Liver (tissue), 3 donors: ENCODE measurements at regions not wholly inside any gene's neighbourhood (a gene's known extent, or its start where the extent isn't known, plus 50 kb on each side); places are given as distances from the start of the nearest gene placed in this dataset.

ENCODE experiments used
- FOXA1 ChIP-seq: IDR thresholded peaks from 2 replicates; pipeline ENCODE4 v1.6.1; 2016; ENCODE audit warnings: antibody characterized with exemption
- GABPA ChIP-seq, 2 donors: IDR thresholded peaks in 1 of 2; conservative IDR thresholded peaks in 1 of 2; 2 replicates each; pipeline ENCODE4 v1.6.1; 2016; ENCODE audit warnings: antibody characterized with exemption in 2 of 2, mild to moderate bottlenecking in 1 of 2, moderate library complexity in 1 of 2
- JUND ChIP-seq, 2 donors: IDR thresholded peaks; 2 replicates each; pipeline ENCODE4 v1.6.1; 2016; ENCODE audit warnings: antibody characterized with exemption in 2 of 2
- RAD21 ChIP-seq, 2 donors: IDR thresholded peaks; 2 replicates each; pipeline ENCODE4 v1.6.1; 2016; ENCODE audit warnings: antibody characterized with exemption in 2 of 2, mild to moderate bottlenecking in 2 of 2
- RXRA ChIP-seq, 2 donors: IDR thresholded peaks; 2 replicates each; pipeline ENCODE4 v1.6.1; 2017 to 2018; ENCODE audit warnings: antibody characterized with exemption in 2 of 2, mild to moderate bottlenecking in 1 of 2
- SP1 ChIP-seq: IDR thresholded peaks from 2 replicates; pipeline ENCODE4 v1.6.1; 2018; ENCODE audit warnings: antibody characterized with exemption, mild to moderate bottlenecking
- TAF1 ChIP-seq: conservative IDR thresholded peaks from 2 replicates; pipeline ENCODE4 v1.6.1; 2016; ENCODE audit warnings: antibody characterized with exemption, mild to moderate bottlenecking
- TF ChIP-seq, protein P1 (sequence below): fragments of 150-350 bp; IDR thresholded peaks from 2 replicates; pipeline ENCODE4 v1.5.1; 2017; ENCODE audit warnings: improper control_type of control experiment, low read depth, low read length; ENCODE audit not compliant: missing input control
- TF ChIP-seq, protein P2 (sequence below): IDR thresholded peaks from 2 replicates; pipeline ENCODE4 v1.6.1; 2016; ENCODE audit warnings: antibody characterized with exemption
- donor health status: healthy.
- donor health status: healthy.

- TF ChIP-seq, protein P1, sequence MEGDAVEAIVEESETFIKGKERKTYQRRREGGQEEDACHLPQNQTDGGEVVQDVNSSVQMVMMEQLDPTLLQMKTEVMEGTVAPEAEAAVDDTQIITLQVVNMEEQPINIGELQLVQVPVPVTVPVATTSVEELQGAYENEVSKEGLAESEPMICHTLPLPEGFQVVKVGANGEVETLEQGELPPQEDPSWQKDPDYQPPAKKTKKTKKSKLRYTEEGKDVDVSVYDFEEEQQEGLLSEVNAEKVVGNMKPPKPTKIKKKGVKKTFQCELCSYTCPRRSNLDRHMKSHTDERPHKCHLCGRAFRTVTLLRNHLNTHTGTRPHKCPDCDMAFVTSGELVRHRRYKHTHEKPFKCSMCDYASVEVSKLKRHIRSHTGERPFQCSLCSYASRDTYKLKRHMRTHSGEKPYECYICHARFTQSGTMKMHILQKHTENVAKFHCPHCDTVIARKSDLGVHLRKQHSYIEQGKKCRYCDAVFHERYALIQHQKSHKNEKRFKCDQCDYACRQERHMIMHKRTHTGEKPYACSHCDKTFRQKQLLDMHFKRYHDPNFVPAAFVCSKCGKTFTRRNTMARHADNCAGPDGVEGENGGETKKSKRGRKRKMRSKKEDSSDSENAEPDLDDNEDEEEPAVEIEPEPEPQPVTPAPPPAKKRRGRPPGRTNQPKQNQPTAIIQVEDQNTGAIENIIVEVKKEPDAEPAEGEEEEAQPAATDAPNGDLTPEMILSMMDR, result no peak
- TF ChIP-seq TAF1 (no peak), JUND (IDR thresholded peaks at IDR 0.05) (no peak), FOXA1 (no peak), SP1 (no peak), RXRA (IDR thresholded peaks at IDR 0.05) (no peak), GABPA (IDR thresholded peaks at IDR 0.05 in 1 of 2, conservative IDR thresholded peaks at IDR 0.05 in 1 of 2) (no peak), RAD21 (IDR thresholded peaks at IDR 0.05) (no peak)
- TF ChIP-seq, protein P2, sequence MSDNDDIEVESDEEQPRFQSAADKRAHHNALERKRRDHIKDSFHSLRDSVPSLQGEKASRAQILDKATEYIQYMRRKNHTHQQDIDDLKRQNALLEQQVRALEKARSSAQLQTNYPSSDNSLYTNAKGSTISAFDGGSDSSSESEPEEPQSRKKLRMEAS, result no peak
Measured at GRCh38 chr17:83196024-83196365, 116.6 kb downstream of the METRNL start.
